ENCODE measurements at regions not wholly inside any gene's neighbourhood (a gene's known extent, or its start where the extent isn't known, plus 50 kb on each side); places are given as distances from the start of the nearest gene placed in this dataset.

- Histone ChIP-seq H3K27me3 (ENCODE audit: low read depth) (no peaks in the 10 kb centered on the region), H3K9me3 (replicated peaks) (peaks cover 77% of the 10 kb centered on the region), H3K27ac (replicated peaks) (no peak overlapping the region), H3K36me3 (no peaks in the 10 kb centered on the region), H3K4me3 (no peak overlapping the region), H3K4me1 (no peaks in the 10 kb centered on the region)
- intact Hi-C loops (cut with micrococcal nuclease) = no loop called here
- DNase-seq = no peak
- TF ChIP-seq CTCF (IDR thresholded peaks at IDR 0.05; ENCODE audit: borderline replicate concordance) = no peak
These were observed 202.9 kb downstream of the LRRC3B start for GRCh38 chr3:26825454-26825853.

- TF ChIP-seq CTCF (IDR thresholded peaks at IDR 0.05; ENCODE audit: borderline replicate concordance) = no peak
- H3K4me1 ChIP-seq = no peaks in the 10 kb centered on the region
- H3K4me3 ChIP-seq = no peak overlapping the region
- no peaks in the 10 kb centered on the region for H3K36me3 ChIP-seq
- no peak overlapping the region for H3K27ac ChIP-seq (replicated peaks)
- no peaks in the 10 kb centered on the region for H3K27me3 ChIP-seq (ENCODE audit: low read depth)
- no peak for DNase-seq
- intact Hi-C loops (cut with micrococcal nuclease) = no loop called here
- peaks cover 60% of the 10 kb centered on the region for H3K9me3 ChIP-seq (replicated peaks)
These were observed 204.6 kb downstream of the LRRC3B start for GRCh38 chr3:26827169-26827568.

GRCh38 chr3:26838026-26838425 is 215.5 kb downstream of the LRRC3B start:
- no peak for TF ChIP-seq CTCF (IDR thresholded peaks at IDR 0.05; ENCODE audit: borderline replicate concordance)
- H3K36me3 ChIP-seq = no peaks in the 10 kb centered on the region
- no peak overlapping the region for H3K4me3 ChIP-seq
- H3K27ac ChIP-seq (replicated peaks) = no peak overlapping the region
- no peaks in the 10 kb centered on the region for H3K27me3 ChIP-seq (ENCODE audit: low read depth)
- no peak for DNase-seq
- H3K4me1 ChIP-seq = peaks cover 16% of the 10 kb centered on the region
- no peaks in the 10 kb centered on the region for H3K9me3 ChIP-seq (replicated peaks)
- intact Hi-C loops (cut with micrococcal nuclease) = no loop called here

- no peak overlapping the region for H3K27ac ChIP-seq (replicated peaks)
- no peaks in the 10 kb centered on the region for H3K27me3 ChIP-seq (ENCODE audit: low read depth)
- H3K4me1 ChIP-seq = peaks cover 16% of the 10 kb centered on the region
- H3K9me3 ChIP-seq (replicated peaks) = no peaks in the 10 kb centered on the region
- no peaks in the 10 kb centered on the region for H3K36me3 ChIP-seq
- no peak for TF ChIP-seq CTCF (IDR thresholded peaks at IDR 0.05; ENCODE audit: borderline replicate concordance)
- DNase-seq = no peak
- intact Hi-C loops (cut with micrococcal nuclease) = no loop called here
- no peak overlapping the region for H3K4me3 ChIP-seq
These were observed 216.4 kb downstream of the LRRC3B start for GRCh38 chr3:26839001-26839400.

- H3K4me3 ChIP-seq = no peak overlapping the region
- intact Hi-C loops (cut with micrococcal nuclease) = no loop called here
- H3K9me3 ChIP-seq (replicated peaks) = no peaks in the 10 kb centered on the region
- no peak for TF ChIP-seq CTCF (IDR thresholded peaks at IDR 0.05; ENCODE audit: borderline replicate concordance)
- H3K36me3 ChIP-seq = no peaks in the 10 kb centered on the region
- DNase-seq = no peak
- H3K4me1 ChIP-seq = peaks cover 16% of the 10 kb centered on the region
- H3K27ac ChIP-seq (replicated peaks) = no peak overlapping the region
- H3K27me3 ChIP-seq (ENCODE audit: low read depth) = no peaks in the 10 kb centered on the region
These were observed 217.8 kb downstream of the LRRC3B start for GRCh38 chr3:26840272-26840870.

All from left ventricle myocardium inferior (tissue), 1 donor.